ENCODE measurements at regions not wholly inside any gene's neighbourhood (a gene's known extent, or its start where the extent isn't known, plus 50 kb on each side); places are given as distances from the start of the nearest gene placed in this dataset.

GRCh38 chr15:46270481-46271147, 635.8 kb downstream of the SQOR start:
- DNase-seq = no peak

GRCh38 chr15:46275701-46276100, 640.9 kb downstream of the SQOR start:
- no peak for DNase-seq

GRCh38 chr15:46277451-46277850, 642.6 kb downstream of the SQOR start:
- DNase-seq = no peak

- no peak for DNase-seq
Observed at GRCh38 chr15:46278062-46278461, 643.2 kb downstream of the SQOR start.

- no peak for DNase-seq
Observed at GRCh38 chr15:46278486-46279090, 643.8 kb downstream of the SQOR start.

GRCh38 chr15:46280762-46281542, 646.1 kb downstream of the SQOR start:
- DNase-seq = peak; percentile 3

- no peak for DNase-seq
Observed at GRCh38 chr15:46293550-46293949, 658.7 kb downstream of the SQOR start.

GRCh38 chr15:46296002-46296401, 661.2 kb downstream of the SQOR start:
- no peak for DNase-seq

- DNase-seq = no peak
Observed at GRCh38 chr15:46296797-46297196, 662.0 kb downstream of the SQOR start.

GRCh38 chr15:46297766-46298165, 662.9 kb downstream of the SQOR start:
- DNase-seq = no peak

- DNase-seq = no peak
Observed at GRCh38 chr15:46300716-46301115, 665.9 kb downstream of the SQOR start.

- DNase-seq = no peak
Observed at GRCh38 chr15:46301291-46301690, 666.5 kb downstream of the SQOR start.

GRCh38 chr15:46301826-46302225, 667.0 kb downstream of the SQOR start:
- DNase-seq = no peak

- peak; percentile 4 for DNase-seq
Observed at GRCh38 chr15:46304321-46304720, 669.5 kb downstream of the SQOR start.

- no peak for DNase-seq
Observed at GRCh38 chr15:46307746-46308145, 672.9 kb downstream of the SQOR start.

- DNase-seq = no peak
Observed at GRCh38 chr15:46309914-46310313, 675.1 kb downstream of the SQOR start.

GRCh38 chr15:46312133-46312740, 677.4 kb downstream of the SQOR start:
- DNase-seq = peak; percentile 69

- DNase-seq = no peak
Observed at GRCh38 chr15:46315434-46315833, 680.6 kb downstream of the SQOR start.

- no peak for DNase-seq
Observed at GRCh38 chr15:46316024-46316423, 681.2 kb downstream of the SQOR start.

- DNase-seq = no peak
Observed at GRCh38 chr15:46317029-46317428, 682.2 kb downstream of the SQOR start.

- DNase-seq = no peak
Observed at GRCh38 chr15:46322753-46323152, 687.9 kb downstream of the SQOR start.

- DNase-seq = no peak
Observed at GRCh38 chr15:46326173-46326572, 691.3 kb downstream of the SQOR start.

GRCh38 chr15:46328821-46329220, 694.0 kb downstream of the SQOR start:
- DNase-seq = no peak

GRCh38 chr15:46329876-46330275, 695.0 kb downstream of the SQOR start:
- no peak for DNase-seq

Data from kidney glomerular epithelial cell (primary cell).